ENCODE measurements at regions not wholly inside any gene's neighbourhood (a gene's known extent, or its start where the extent isn't known, plus 50 kb on each side); places are given as distances from the start of the nearest gene placed in this dataset.

DNA sequence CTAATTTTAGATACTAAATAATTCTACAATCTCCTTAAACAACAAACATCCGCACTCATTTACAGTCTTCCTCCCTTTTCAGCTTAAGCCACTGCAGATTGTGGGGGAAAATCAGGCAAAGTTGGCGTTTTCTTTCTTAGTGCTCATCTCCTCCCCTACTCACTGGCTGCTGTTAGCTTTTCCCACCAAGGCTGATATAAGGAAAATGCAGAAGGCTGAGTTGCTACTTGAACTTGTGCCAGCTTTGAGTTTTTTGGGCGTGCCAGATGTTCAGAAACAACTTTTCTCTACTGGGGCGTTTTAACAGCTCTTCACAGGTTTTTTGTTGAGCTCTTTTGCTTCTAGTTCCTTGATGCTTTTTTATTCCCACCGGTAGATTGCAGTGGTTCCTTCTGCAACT is 222.0 kb downstream of the PYDC2 start:
- TF ChIP-seq CTCF (IDR thresholded peaks at IDR 0.05) (no peak), POLR2A (IDR thresholded peaks at IDR 0.05; ENCODE audit: low read depth) (no peak), POLR2AphosphoS5 (IDR thresholded peaks at IDR 0.05) (no peak), EP300 (IDR thresholded peaks at IDR 0.05) (no peak)

Data from esophagus muscularis mucosa (tissue), 4 donors.